ENCODE measurements at regions not wholly inside any gene's neighbourhood (a gene's known extent, or its start where the extent isn't known, plus 50 kb on each side); places are given as distances from the start of the nearest gene placed in this dataset.

GRCh38 chr16:25512041-25512440 lies 179.7 kb upstream of the HS3ST4 start:
- TF ChIP-seq EZH2 (IDR thresholded peaks at IDR 0.05; ENCODE audit: borderline replicate concordance, low read length): no peak
- no peak for TF ChIP-seq CTCF (IDR thresholded peaks at IDR 0.05; ENCODE audit: low read length)
- H4K20me1 ChIP-seq (ENCODE audit: insufficient read depth, low read length): no peaks in the 10 kb centered on the region
- H2AFZ ChIP-seq (ENCODE audit: low read length): no peak overlapping the region
- H3K9me2 ChIP-seq (ENCODE audit: low read depth, low read length): no peaks in the 10 kb centered on the region
- H3K4me1 ChIP-seq (ENCODE audit: insufficient read depth, low read length, severe bottlenecking): no peaks in the 10 kb centered on the region
- no peaks in the 10 kb centered on the region for H3K79me2 ChIP-seq (ENCODE audit: insufficient read depth, low read length)
- no peak overlapping the region for H3K27ac ChIP-seq (ENCODE audit: low read depth, low read length, poor library complexity, severe bottlenecking)
- H3K4me2 ChIP-seq (ENCODE audit: low read length): no peak overlapping the region
- H3K4me3 ChIP-seq (ENCODE audit: low read depth, low read length, poor library complexity, severe bottlenecking): no peak overlapping the region
- H3K36me3 ChIP-seq (ENCODE audit: insufficient read depth, low read length): no peaks in the 10 kb centered on the region
- no peaks in the 10 kb centered on the region for H3K9me3 ChIP-seq (ENCODE audit: low read length)
- no peak overlapping the region for H3K9ac ChIP-seq (ENCODE audit: low read length)
- no peaks in the 10 kb centered on the region for H3K27me3 ChIP-seq (ENCODE audit: insufficient read depth, low read length)
- H3F3A ChIP-seq (ENCODE audit: insufficient read depth, low read length): no peaks in the 10 kb centered on the region

DNA sequence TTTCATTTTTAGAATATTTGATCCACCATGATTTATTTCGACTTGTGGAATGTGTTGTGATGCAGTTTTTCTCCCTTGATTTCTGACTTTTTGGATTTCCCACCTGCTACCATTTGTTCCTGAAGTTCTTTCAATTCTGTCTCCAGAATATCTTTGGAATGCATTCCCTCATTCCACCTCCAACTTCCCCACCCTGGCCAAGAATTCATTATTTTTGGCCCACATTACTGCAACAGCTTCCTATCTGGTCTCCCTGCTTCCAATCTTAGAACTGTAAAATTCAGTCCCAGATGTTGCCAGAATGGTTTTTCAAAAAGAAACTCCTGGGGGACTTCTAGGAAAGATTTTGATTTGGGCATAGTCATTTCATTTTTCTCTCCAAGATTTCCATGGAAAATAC lies 182.3 kb upstream of the HS3ST4 start:
- TF ChIP-seq EZH2 (IDR thresholded peaks at IDR 0.05; ENCODE audit: borderline replicate concordance, low read length): no peak
- TF ChIP-seq CTCF (IDR thresholded peaks at IDR 0.05; ENCODE audit: low read length): no peak
- Histone ChIP-seq H3K4me1 (ENCODE audit: insufficient read depth, low read length, severe bottlenecking) (no peaks in the 10 kb centered on the region), H3K27ac (ENCODE audit: low read depth, low read length, poor library complexity, severe bottlenecking) (no peak overlapping the region), H3K9ac (ENCODE audit: low read length) (no peak overlapping the region), H3K9me2 (ENCODE audit: low read depth, low read length) (no peaks in the 10 kb centered on the region), H3K79me2 (ENCODE audit: insufficient read depth, low read length) (no peaks in the 10 kb centered on the region), H3K9me3 (ENCODE audit: low read length) (no peaks in the 10 kb centered on the region), H3F3A (ENCODE audit: insufficient read depth, low read length) (no peaks in the 10 kb centered on the region), H3K27me3 (ENCODE audit: insufficient read depth, low read length) (no peaks in the 10 kb centered on the region), H3K36me3 (ENCODE audit: insufficient read depth, low read length) (no peaks in the 10 kb centered on the region), H2AFZ (ENCODE audit: low read length) (no peak overlapping the region), H4K20me1 (ENCODE audit: insufficient read depth, low read length) (no peaks in the 10 kb centered on the region), H3K4me2 (ENCODE audit: low read length) (no peak overlapping the region), H3K4me3 (ENCODE audit: low read depth, low read length, poor library complexity, severe bottlenecking) (no peak overlapping the region)

- TF ChIP-seq CTCF (IDR thresholded peaks at IDR 0.05; ENCODE audit: low read length) (no peak), EZH2 (IDR thresholded peaks at IDR 0.05; ENCODE audit: borderline replicate concordance, low read length) (no peak)
- H3K36me3 ChIP-seq (ENCODE audit: insufficient read depth, low read length): no peaks in the 10 kb centered on the region
- no peak overlapping the region for H3K4me3 ChIP-seq (ENCODE audit: low read depth, low read length, poor library complexity, severe bottlenecking)
- H3K9me2 ChIP-seq (ENCODE audit: low read depth, low read length): no peaks in the 10 kb centered on the region
- no peaks in the 10 kb centered on the region for H3K79me2 ChIP-seq (ENCODE audit: insufficient read depth, low read length)
- no peak overlapping the region for H3K4me2 ChIP-seq (ENCODE audit: low read length)
- no peak overlapping the region for H2AFZ ChIP-seq (ENCODE audit: low read length)
- H3K9ac ChIP-seq (ENCODE audit: low read length): no peak overlapping the region
- H3K27me3 ChIP-seq (ENCODE audit: insufficient read depth, low read length): no peaks in the 10 kb centered on the region
- H3K4me1 ChIP-seq (ENCODE audit: insufficient read depth, low read length, severe bottlenecking): no peaks in the 10 kb centered on the region
- no peaks in the 10 kb centered on the region for H3F3A ChIP-seq (ENCODE audit: insufficient read depth, low read length)
- H4K20me1 ChIP-seq (ENCODE audit: insufficient read depth, low read length): no peaks in the 10 kb centered on the region
- no peaks in the 10 kb centered on the region for H3K9me3 ChIP-seq (ENCODE audit: low read length)
- no peak overlapping the region for H3K27ac ChIP-seq (ENCODE audit: low read depth, low read length, poor library complexity, severe bottlenecking)
Observed at GRCh38 chr16:25501530-25502255, 190.1 kb upstream of the HS3ST4 start.
